ENCODE measurements at regions not wholly inside any gene's neighbourhood (a gene's known extent, or its start where the extent isn't known, plus 50 kb on each side); places are given as distances from the start of the nearest gene placed in this dataset.

DNA sequence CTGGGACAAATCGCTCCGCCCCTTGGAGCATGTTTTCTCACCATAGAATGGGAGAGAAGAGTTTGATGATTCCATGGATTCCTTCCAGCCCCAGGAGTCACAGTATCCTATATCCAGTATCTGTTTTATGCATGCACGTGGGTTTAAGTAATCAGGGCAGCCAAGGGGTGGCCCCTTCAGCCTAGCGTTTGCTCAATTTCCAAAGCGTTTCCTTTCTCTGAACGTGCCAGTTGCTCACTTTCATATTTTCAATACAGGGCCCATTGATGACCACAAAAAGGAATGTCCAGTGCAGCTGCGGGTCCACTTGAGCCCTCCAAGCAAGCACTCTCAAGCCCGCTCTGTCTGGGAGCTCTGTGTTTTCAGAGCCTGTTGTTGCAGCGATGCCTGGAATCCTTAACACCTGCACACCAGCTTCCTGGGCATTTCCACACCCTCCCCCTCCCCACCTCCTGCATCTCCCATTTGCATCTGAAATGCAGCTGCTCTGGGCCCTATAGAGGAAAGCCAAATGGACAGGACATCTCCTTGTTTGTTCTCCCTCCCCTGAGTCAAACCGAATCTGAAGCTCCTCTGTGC, 164.3 kb upstream of the LPP start:
- Histone ChIP-seq H2AFZ (ENCODE audit: low read depth) (no peak overlapping the region), H3K27me3 (ENCODE audit: insufficient read depth, low read depth) (no peaks in the 10 kb centered on the region), H3K36me3 (ENCODE audit: insufficient read depth) (no peaks in the 10 kb centered on the region), H3K4me2 (no peak overlapping the region), H3K27ac (no peak overlapping the region), H3K4me1 (ENCODE audit: low read depth, poor library complexity, severe bottlenecking) (no peaks in the 10 kb centered on the region), H3K4me3 (IDR thresholded peaks at IDR 0.05; ENCODE audit: insufficient read depth, low read depth, low read length) (no peak overlapping the region), H3K9ac (no peak overlapping the region), H4K20me1 (ENCODE audit: insufficient read depth) (no peaks in the 10 kb centered on the region), H3K79me2 (ENCODE audit: insufficient read depth, low read depth) (no peaks in the 10 kb centered on the region)
- TF ChIP-seq, protein P1, sequence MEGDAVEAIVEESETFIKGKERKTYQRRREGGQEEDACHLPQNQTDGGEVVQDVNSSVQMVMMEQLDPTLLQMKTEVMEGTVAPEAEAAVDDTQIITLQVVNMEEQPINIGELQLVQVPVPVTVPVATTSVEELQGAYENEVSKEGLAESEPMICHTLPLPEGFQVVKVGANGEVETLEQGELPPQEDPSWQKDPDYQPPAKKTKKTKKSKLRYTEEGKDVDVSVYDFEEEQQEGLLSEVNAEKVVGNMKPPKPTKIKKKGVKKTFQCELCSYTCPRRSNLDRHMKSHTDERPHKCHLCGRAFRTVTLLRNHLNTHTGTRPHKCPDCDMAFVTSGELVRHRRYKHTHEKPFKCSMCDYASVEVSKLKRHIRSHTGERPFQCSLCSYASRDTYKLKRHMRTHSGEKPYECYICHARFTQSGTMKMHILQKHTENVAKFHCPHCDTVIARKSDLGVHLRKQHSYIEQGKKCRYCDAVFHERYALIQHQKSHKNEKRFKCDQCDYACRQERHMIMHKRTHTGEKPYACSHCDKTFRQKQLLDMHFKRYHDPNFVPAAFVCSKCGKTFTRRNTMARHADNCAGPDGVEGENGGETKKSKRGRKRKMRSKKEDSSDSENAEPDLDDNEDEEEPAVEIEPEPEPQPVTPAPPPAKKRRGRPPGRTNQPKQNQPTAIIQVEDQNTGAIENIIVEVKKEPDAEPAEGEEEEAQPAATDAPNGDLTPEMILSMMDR (conservative IDR thresholded peaks at IDR 0.05; ENCODE audit: low read depth, low read length), result no peak

DNA sequence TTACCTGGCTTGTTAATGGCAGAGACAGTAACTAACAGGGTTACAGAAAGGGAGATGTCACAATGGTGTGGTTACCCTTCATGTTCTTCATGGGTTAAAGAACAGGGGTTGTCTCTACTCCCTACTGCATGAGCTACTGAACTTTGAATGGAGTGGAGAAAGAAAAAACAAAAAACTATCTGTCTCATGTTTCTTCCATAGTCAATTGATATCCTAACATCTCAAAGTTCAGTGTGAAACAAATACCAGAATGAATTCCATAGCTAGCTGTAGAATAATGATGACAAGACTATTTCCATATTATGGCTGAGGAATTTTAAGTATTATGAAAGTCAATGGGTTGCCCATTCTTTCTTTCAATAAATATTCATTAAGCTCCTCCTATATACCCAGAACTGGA, 161.3 kb upstream of the LPP start:
- TF ChIP-seq, protein P1 (conservative IDR thresholded peaks at IDR 0.05; ENCODE audit: low read depth, low read length), result no peak
- H3K9ac ChIP-seq, result no peak overlapping the region
- no peak overlapping the region for H2AFZ ChIP-seq (ENCODE audit: low read depth)
- H3K4me3 ChIP-seq (IDR thresholded peaks at IDR 0.05; ENCODE audit: insufficient read depth, low read depth, low read length), result no peak overlapping the region
- no peaks in the 10 kb centered on the region for H3K79me2 ChIP-seq (ENCODE audit: insufficient read depth, low read depth)
- no peak overlapping the region for H3K27ac ChIP-seq
- H3K27me3 ChIP-seq (ENCODE audit: insufficient read depth, low read depth), result no peaks in the 10 kb centered on the region
- H4K20me1 ChIP-seq (ENCODE audit: insufficient read depth), result no peaks in the 10 kb centered on the region
- no peaks in the 10 kb centered on the region for H3K4me1 ChIP-seq (ENCODE audit: low read depth, poor library complexity, severe bottlenecking)
- no peaks in the 10 kb centered on the region for H3K36me3 ChIP-seq (ENCODE audit: insufficient read depth)
- no peak overlapping the region for H3K4me2 ChIP-seq

DNA sequence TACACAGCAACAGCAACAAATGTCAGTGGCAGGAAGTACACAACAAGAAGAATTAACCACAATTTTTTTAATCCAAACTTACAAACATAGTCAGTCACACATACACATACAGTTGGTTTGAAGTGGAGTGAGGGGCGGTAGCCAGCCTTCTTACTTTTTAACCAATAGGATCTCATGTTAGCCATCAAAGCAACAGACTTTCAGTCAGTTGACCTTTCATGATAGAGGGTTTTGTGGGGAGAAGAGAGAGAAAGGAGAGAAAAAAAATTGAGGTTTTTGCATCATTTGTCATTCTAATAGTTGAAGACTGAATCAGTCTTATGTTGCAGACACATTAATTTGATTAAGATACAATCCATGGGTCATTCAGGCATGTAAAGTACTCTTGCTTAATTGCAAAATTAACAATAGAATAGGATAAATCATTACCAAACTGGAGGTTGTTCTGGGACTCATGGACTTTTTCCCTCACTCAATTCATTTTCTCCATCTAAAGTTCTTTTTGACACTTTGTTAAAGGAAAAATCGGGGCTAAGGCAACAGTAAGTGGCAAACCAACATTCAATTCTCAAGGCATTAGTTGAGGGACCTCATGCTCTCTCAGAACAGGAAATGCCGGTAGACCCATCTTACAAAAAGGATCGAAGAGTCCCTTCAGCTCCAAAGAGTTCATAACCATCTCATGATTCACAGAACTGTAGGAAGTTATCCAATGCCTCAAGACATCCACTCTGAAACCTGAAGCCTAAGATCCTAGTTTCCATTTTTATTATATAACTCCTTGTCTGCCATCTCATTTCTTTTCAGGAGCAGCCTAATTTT, 159.5 kb upstream of the LPP start:
- H3K9ac ChIP-seq, result no peak overlapping the region
- no peak overlapping the region for H3K4me3 ChIP-seq (IDR thresholded peaks at IDR 0.05; ENCODE audit: insufficient read depth, low read depth, low read length)
- H3K27me3 ChIP-seq (ENCODE audit: insufficient read depth, low read depth), result no peaks in the 10 kb centered on the region
- H3K4me1 ChIP-seq (ENCODE audit: low read depth, poor library complexity, severe bottlenecking), result no peaks in the 10 kb centered on the region
- no peaks in the 10 kb centered on the region for H3K79me2 ChIP-seq (ENCODE audit: insufficient read depth, low read depth)
- H3K4me2 ChIP-seq, result no peak overlapping the region
- no peak overlapping the region for H2AFZ ChIP-seq (ENCODE audit: low read depth)
- TF ChIP-seq, protein P1 (conservative IDR thresholded peaks at IDR 0.05; ENCODE audit: low read depth, low read length), result no peak
- H3K27ac ChIP-seq, result no peak overlapping the region
- no peaks in the 10 kb centered on the region for H3K36me3 ChIP-seq (ENCODE audit: insufficient read depth)
- no peaks in the 10 kb centered on the region for H4K20me1 ChIP-seq (ENCODE audit: insufficient read depth)

DNA sequence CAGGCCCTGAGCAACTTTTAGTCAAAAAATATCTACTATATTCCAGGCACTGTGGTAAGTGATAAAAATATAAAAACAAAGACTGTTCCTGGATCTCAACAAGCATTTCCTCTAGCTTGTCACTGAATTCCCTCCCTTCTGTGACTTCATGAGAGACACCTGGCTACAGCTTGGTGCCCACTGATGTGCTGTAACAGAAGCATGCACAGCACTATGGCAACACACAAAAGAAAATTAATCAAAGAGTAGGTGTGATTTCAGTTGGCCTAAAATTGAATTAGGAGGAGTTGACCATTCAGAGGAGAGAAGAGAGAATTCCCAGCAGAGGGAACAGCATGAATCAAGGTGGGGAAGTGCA, 158.9 kb upstream of the LPP start:
- no peaks in the 10 kb centered on the region for H3K79me2 ChIP-seq (ENCODE audit: insufficient read depth, low read depth)
- no peak overlapping the region for H3K4me2 ChIP-seq
- no peak overlapping the region for H3K9ac ChIP-seq
- TF ChIP-seq, protein P1 (conservative IDR thresholded peaks at IDR 0.05; ENCODE audit: low read depth, low read length), result no peak
- H3K4me1 ChIP-seq (ENCODE audit: low read depth, poor library complexity, severe bottlenecking), result no peaks in the 10 kb centered on the region
- no peaks in the 10 kb centered on the region for H4K20me1 ChIP-seq (ENCODE audit: insufficient read depth)
- no peak overlapping the region for H3K27ac ChIP-seq
- H2AFZ ChIP-seq (ENCODE audit: low read depth), result no peak overlapping the region
- H3K27me3 ChIP-seq (ENCODE audit: insufficient read depth, low read depth), result no peaks in the 10 kb centered on the region
- H3K4me3 ChIP-seq (IDR thresholded peaks at IDR 0.05; ENCODE audit: insufficient read depth, low read depth, low read length), result no peak overlapping the region
- H3K36me3 ChIP-seq (ENCODE audit: insufficient read depth), result no peaks in the 10 kb centered on the region
